Kidney epithelial cell (primary cell): ENCODE measurements at regions not wholly inside any gene's neighbourhood (a gene's known extent, or its start where the extent isn't known, plus 50 kb on each side); places are given as distances from the start of the nearest gene placed in this dataset.

Source experiments
- DNase-seq: peaks from one replicate; pipeline ENCODE4 v3.0.0-alpha.2; 2010; ENCODE audit warnings: low read depth
- H3K27me3 ChIP-seq: 2 replicates; pipeline ENCODE4 v1.6.0; 2011; ENCODE audit warnings: low read length; ENCODE audit not compliant: control insufficient read depth, insufficient read depth
- H3K36me3 ChIP-seq: 2 replicates; pipeline ENCODE4 v1.5.1; 2011; ENCODE audit warnings: low read length; ENCODE audit not compliant: control insufficient read depth, insufficient read depth
- H3K4me3 ChIP-seq: 2 replicates; pipeline ENCODE4 v1.5.1; 2011; ENCODE audit warnings: low read depth, mild to moderate bottlenecking, control low read depth, low read length
- CTCF ChIP-seq: IDR thresholded peaks from 2 replicates; pipeline ENCODE4 v1.5.1; 2011; ENCODE audit warnings: mild to moderate bottlenecking, moderate library complexity, low read length, control low read depth, inconsistent platforms; ENCODE audit not compliant: insufficient read depth, poor library complexity, severe bottlenecking

GRCh38 chr6:87798393-87799278, 96.6 kb upstream of the AKIRIN2 start:
- no peak for TF ChIP-seq CTCF

GRCh38 chr6:87794922-87795885, 93.2 kb upstream of the AKIRIN2 start:
- DNase-seq, result no peak
- TF ChIP-seq CTCF, result no peak
- Histone ChIP-seq H3K27me3 (no peaks in the 10 kb centered on the region), H3K4me3 (no peak overlapping the region), H3K36me3 (no peaks in the 10 kb centered on the region)

More at GRCh38 chr6:87798393-87799278, 96.6 kb upstream of the AKIRIN2 start:
- H3K27me3 ChIP-seq, result no peaks in the 10 kb centered on the region
- no peak overlapping the region for H3K4me3 ChIP-seq
- no peak for DNase-seq
- H3K36me3 ChIP-seq, result no peaks in the 10 kb centered on the region

GRCh38 chr6:87793315-87793714, 91.3 kb upstream of the AKIRIN2 start:
- no peak for DNase-seq
- TF ChIP-seq CTCF, result no peak
- Histone ChIP-seq H3K36me3 (no peaks in the 10 kb centered on the region), H3K4me3 (no peak overlapping the region), H3K27me3 (no peaks in the 10 kb centered on the region)

- H3K27me3 ChIP-seq, result no peaks in the 10 kb centered on the region
- no peak for TF ChIP-seq CTCF
Measured at GRCh38 chr6:87791982-87792381, 89.9 kb upstream of the AKIRIN2 start.

GRCh38 chr6:87791485-87791884, 89.5 kb upstream of the AKIRIN2 start:
- Histone ChIP-seq H3K36me3 (no peaks in the 10 kb centered on the region), H3K4me3 (no peak overlapping the region), H3K27me3 (no peaks in the 10 kb centered on the region)
- no peak for DNase-seq
- no peak for TF ChIP-seq CTCF

More at GRCh38 chr6:87791982-87792381, 89.9 kb upstream of the AKIRIN2 start:
- H3K4me3 ChIP-seq, result no peak overlapping the region
- DNase-seq, result no peak
- H3K36me3 ChIP-seq, result no peaks in the 10 kb centered on the region
